Loucy (cell line): ENCODE measurements at regions not wholly inside any gene's neighbourhood (a gene's known extent, or its start where the extent isn't known, plus 50 kb on each side); places are given as distances from the start of the nearest gene placed in this dataset.

Experiments used
- EZH2phosphoT487 ChIP-seq: fragments of 200-600 bp; IDR thresholded peaks from 2 replicates; pipeline ENCODE4 v1.6.1; 2018; ENCODE audit warnings: antibody characterized with exemption, mild to moderate bottlenecking, moderate library complexity, borderline replicate concordance
- TF ChIP-seq, protein P1 (sequence below): fragments of 200-600 bp; sonication (generic); conservative IDR thresholded peaks from 2 replicates; pipeline ENCODE4 v1.5.1; 2014; ENCODE audit warnings: mild to moderate bottlenecking, antibody characterized with exemption, low read length

DNA sequence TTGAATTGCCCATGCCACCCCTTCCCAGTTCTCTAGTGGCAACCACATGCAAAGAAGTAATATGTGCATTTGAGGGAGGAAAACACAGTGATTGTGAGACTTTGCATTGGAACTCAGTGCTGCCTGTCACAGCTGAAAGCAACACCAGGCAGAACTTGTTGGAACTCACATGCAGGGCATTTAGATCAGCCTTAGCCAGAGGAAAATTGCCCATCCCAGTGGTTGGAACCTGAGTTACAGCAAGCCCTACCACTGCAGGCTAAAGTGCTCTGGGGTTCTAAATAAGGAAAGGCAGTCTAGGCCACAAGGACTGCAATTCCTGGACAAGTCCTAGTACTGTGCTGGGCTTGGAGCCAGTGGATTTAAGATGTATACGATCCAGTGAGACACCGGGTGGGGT lies 245.3 kb upstream of the UFL1 start:
- TF ChIP-seq, protein P1, sequence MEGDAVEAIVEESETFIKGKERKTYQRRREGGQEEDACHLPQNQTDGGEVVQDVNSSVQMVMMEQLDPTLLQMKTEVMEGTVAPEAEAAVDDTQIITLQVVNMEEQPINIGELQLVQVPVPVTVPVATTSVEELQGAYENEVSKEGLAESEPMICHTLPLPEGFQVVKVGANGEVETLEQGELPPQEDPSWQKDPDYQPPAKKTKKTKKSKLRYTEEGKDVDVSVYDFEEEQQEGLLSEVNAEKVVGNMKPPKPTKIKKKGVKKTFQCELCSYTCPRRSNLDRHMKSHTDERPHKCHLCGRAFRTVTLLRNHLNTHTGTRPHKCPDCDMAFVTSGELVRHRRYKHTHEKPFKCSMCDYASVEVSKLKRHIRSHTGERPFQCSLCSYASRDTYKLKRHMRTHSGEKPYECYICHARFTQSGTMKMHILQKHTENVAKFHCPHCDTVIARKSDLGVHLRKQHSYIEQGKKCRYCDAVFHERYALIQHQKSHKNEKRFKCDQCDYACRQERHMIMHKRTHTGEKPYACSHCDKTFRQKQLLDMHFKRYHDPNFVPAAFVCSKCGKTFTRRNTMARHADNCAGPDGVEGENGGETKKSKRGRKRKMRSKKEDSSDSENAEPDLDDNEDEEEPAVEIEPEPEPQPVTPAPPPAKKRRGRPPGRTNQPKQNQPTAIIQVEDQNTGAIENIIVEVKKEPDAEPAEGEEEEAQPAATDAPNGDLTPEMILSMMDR = no peak
- no peak for TF ChIP-seq EZH2phosphoT487
